MV-4-11 (cell line): ENCODE measurements at regions not wholly inside any gene's neighbourhood (a gene's known extent, or its start where the extent isn't known, plus 50 kb on each side); places are given as distances from the start of the nearest gene placed in this dataset.
A peak's percentile ranks its signal among the peaks of the same experiment; 100 is the strongest.
"Not testable (repeated sequence)": the region's sequence is repeated elsewhere in the genome, so short reads cannot be mapped to it uniquely, and the experiment has no call there.

Experiments
- DNase-seq: peaks from one replicate; lab custom pipeline; 2025; lab: John Stamatoyannopoulos, UW

DNA sequence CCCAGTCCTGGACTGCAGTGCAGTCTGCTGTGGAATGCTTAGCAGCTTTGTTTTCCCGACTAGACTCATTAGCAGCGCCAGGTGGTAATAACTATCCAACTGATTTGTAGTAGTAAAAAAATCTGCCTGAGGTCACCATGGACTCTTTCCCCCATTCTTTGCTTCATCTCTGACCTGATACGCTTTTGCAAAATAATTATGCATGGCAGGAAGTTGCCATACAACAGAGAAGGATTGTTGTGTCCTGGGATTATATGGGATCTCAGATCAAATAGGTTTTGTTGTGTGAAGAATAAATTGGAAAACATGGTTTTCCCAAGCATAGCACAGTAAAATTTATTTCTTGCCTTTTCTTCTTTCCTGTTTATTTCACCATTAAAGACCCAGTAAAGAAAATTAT lies 72.4 kb upstream of the ATP5MC3 start:
- no peak for DNase-seq

DNA sequence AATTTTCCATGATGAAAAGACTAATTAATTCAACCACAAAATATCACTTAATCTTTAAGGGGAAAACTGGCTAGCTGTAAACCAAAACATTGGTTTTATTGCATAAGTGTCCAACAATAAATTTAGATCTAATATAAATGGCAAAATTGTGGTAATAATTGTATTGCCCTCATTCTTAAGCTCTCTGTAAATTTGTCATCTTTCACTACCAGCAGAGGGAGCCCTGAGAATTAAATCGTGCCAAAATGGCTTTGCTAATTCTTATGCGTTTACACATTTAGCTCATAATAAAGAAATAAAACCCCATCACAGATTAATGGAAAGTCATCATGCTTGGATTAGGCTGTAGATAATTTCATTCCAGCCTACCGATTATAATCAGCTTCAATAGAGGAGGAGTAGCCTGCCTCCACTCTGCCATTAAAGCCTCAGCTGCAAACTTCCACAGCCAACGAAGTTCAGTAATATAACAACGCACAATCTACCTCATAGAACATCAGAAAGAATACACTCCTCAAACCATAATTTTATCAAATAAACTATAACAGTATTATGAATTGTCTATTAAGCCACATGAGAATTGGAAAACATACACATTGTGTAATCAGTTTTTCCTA lies 70.0 kb upstream of the ATP5MC3 start:
- no peak for DNase-seq

- no peak for DNase-seq
Observed at GRCh38 chr2:175247159-175247558, 65.6 kb upstream of the ATP5MC3 start.

DNA sequence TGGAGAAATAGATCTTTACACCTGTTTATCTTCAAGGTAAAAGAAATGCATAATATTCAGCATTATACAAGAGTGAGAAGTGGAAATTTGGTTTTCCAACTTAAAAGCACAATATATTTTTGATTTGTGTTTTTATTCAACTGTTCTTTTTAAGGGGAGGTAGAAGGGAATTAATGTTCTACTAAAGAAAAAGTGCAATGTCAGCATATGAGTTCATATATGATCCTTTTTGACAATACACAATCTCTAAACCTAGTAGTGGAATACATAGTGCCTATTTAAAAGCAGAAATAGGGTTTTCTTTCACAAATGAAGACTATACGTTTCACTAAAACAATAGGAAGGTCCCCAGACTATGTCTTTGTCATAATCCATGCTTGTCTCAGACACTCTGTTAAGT lies 63.2 kb upstream of the ATP5MC3 start:
- no peak for DNase-seq

DNA sequence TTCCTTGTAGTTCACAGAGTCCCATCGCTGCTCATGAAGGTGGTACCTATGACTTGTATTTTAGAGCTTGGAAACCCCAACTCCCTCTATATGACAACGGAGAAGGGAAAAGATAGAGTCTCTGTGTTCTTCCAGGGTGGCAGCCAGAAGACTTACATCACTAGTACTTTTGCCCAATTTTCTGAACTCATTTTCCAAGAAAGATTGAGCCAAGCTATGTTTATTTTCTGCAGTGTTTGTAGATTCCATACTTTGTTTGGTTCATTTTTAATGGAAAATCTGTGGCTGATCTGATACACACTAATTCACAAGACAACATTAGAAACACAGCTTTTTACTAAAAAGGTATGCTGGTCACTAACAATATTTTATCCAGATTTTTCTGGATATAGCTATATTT lies 60.2 kb upstream of the ATP5MC3 start:
- no peak for DNase-seq

DNA sequence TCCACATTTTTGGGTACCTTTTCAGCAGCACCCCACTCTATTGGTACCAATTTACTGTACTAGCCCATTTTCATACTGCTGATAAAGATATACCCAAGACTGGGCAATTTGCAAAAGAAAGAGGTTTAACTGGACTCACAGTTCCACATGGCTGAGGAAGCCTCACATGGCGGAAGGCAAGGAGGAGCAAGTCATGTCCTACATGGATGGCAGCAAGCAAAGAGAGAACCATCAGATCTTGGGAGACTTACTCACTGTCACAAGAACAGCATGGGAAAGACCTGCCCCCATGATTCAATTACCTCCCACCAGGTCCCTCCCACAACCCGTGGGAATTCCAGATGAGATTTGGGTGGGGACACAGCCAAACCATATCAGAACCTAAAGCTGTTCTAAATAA lies 58.5 kb upstream of the ATP5MC3 start:
- DNase-seq = not testable (repeated sequence)

DNA sequence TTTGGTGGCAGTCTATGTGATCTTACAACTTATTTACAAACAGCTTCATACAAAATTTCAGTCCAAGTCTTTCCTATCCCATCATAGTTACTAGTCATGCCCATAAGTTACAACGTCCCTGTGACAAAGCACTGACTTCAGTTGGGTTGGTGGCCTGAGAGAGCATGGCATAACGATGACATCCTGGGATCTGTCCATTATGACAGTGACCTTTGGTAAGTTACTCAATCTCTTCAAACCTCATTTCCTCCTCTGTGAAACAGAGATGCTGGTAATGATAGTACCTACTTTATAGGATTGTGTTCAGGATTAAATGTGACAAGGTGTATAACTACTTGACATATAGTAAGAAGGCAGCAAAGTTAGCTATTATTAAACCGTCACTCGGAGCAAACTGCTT lies 55.4 kb upstream of the ATP5MC3 start:
- no peak for DNase-seq

GRCh38 chr2:175234650-175235049 lies 53.1 kb upstream of the ATP5MC3 start:
- peak; percentile 19 for DNase-seq

GRCh38 chr2:175234153-175234552 lies 52.6 kb upstream of the ATP5MC3 start:
- DNase-seq = peak; percentile 57

DNA sequence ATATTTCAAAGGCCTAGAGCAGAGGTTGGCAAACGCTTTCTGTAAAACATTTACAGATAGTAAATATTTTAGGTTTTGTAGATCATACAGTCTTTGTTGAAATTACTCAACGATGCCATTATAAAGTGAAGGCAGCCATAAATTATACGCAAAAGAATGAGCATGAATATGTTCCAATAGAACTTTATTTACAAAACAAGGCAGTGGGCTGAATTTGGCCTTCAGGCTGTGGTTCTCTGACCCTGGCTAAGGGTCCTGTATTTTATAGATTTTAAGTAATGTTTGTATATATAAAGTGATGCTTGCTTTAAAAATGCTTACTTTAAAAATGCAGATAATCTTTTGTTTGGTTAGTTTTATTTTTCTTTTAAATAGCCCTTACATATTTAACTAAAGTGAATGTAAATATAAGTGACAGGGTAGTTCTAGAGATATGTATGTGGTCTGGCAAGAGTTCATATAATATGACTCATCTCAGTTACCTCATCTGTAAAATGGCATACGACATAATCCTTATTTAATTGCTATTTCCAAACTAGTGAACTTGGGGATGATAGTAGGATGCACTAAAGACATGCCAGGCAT lies 51.7 kb upstream of the ATP5MC3 start:
- DNase-seq = peak; percentile 29
